Adrenal gland (tissue), 9 donors: ENCODE measurements at regions not wholly inside any gene's neighbourhood (a gene's known extent, or its start where the extent isn't known, plus 50 kb on each side); places are given as distances from the start of the nearest gene placed in this dataset.

Source experiments
- DNase-seq, 7 donors: peaks; one replicate each; pipeline ENCODE4 v3.0.0-alpha.2; 2019 to 2020
- H3K27ac ChIP-seq, 5 donors: fragments of 200-600 bp; sonication (generic) in 4 of 5; 1 replicate in 3 of 5; 2 replicates in 2 of 5; pipeline versions ENCODE4 v1.5.1 to v1.8.0; 2016 to 2020; ENCODE audit warnings: mild to moderate bottlenecking in 1 of 5
- H3K27me3 ChIP-seq: fragments of 200-600 bp; 2 replicates; pipeline ENCODE4 v1.8.0; 2021
- H3K36me3 ChIP-seq, 2 donors: fragments of 200-600 bp; replicated peaks in 1 of 2; 1 replicate in 1 of 2; 2 replicates in 1 of 2; pipeline versions ENCODE4 v1.5.1 to v1.8.0; 2018 to 2022
- H3K4me1 ChIP-seq, 2 donors: fragments of 200-600 bp; replicated peaks in 1 of 2; 1 replicate in 1 of 2; 2 replicates in 1 of 2; pipeline versions ENCODE4 v1.5.1 to v1.8.0; 2018 to 2021
- H3K4me3 ChIP-seq, 4 donors: fragments of 200-600 bp; sonication (generic) in 3 of 4; one replicate each; pipeline ENCODE4 v1.5.1; 2016 to 2018
- H3K9me3 ChIP-seq, 3 donors: fragments of 200-600 bp; sonication (generic) in 1 of 3; replicated peaks in 1 of 3; 1 replicate in 2 of 3; 2 replicates in 1 of 3; pipeline versions ENCODE4 v1.5.1 to v1.8.0; 2016 to 2021
- POLR2A ChIP-seq, 2 donors: fragments of 450-650 bp; IDR thresholded peaks; one replicate each; pipeline ENCODE4 v1.6.1; 2017; ENCODE audit warnings: antibody characterized with exemption in 2 of 2, mild to moderate bottlenecking in 2 of 2, moderate library complexity in 1 of 2
- WGBS, 4 donors: extraction: QIAGEN DNeasy Blood & Tissue Kit in 2 of 4; methylation state at CpG; one replicate each; pipeline versions ENCODE4 v1.1.5 to v1.1.7; 2013 to 2017; 5-methylcytosine and 5-hydroxymethylcytosine counted together
- intact Hi-C, 2 donors: fragments of 100-400 bp; cut with DNase I; formaldehyde crosslinking; loops; one replicate each; pipeline versions ENCODE4 v1.14.1 to v1.15.0; 2022 to 2023
- TF ChIP-seq, protein P1 (sequence below), 6 experiments: fragments of 450-650 bp in 4 of 6; fragments of 200-600 bp in 2 of 6; sonication (generic) in 1 of 6; IDR thresholded peaks; 1 replicate in 5 of 6; 2 replicates in 1 of 6; pipeline versions ENCODE4 v1.5.1 to v1.8.0; 2016 to 2021; ENCODE audit warnings: antibody characterized with exemption in 6 of 6, mild to moderate bottlenecking in 2 of 6, moderate library complexity in 1 of 6
- donor health status: healthy with polysubstance abuse.
- donor health status: Bipolar disorder and iron deficiency.
- donor health status: DM: yes; HTN: yes; CAD: no.
- donor health status: DM: no; HTN: no; CAD: no.
- donor health status: DM: no; HTN: no; CAD: no.

DNA sequence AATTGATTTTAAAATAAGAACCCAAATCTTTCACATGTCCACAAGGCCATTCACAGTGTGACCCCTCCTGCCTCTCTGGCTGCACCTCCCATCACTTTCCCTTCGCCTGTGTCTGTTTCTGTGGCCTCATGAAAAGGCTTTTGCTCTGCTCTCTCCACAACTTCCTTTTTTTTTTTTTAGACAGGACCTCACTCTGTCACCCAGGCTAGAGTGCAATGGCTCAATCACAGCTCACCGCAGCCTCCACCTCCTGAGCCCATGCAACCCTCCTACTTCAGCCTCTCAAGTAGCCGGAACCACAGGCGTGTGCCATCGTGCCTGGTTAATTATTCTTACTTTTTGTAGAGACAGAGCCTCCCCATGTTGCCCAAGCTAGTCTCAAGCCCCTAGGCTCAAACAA lies 197.1 kb downstream of the ABCC12 start:
- DNase-seq, result no peak
- Histone ChIP-seq H3K4me3 (no peak overlapping the region), H3K4me1 (no peaks in the 10 kb centered on the region), H3K27ac (no peak overlapping the region), H3K9me3 (no peaks in the 10 kb centered on the region), H3K36me3 (no peaks in the 10 kb centered on the region), H3K27me3 (no peaks in the 10 kb centered on the region)
- 77 to 97% (median 91%) methylated on average over 5 of the region's 5 CpGs for WGBS, 4 donors
- intact Hi-C loops, result no loop called here
- TF ChIP-seq, protein P1, sequence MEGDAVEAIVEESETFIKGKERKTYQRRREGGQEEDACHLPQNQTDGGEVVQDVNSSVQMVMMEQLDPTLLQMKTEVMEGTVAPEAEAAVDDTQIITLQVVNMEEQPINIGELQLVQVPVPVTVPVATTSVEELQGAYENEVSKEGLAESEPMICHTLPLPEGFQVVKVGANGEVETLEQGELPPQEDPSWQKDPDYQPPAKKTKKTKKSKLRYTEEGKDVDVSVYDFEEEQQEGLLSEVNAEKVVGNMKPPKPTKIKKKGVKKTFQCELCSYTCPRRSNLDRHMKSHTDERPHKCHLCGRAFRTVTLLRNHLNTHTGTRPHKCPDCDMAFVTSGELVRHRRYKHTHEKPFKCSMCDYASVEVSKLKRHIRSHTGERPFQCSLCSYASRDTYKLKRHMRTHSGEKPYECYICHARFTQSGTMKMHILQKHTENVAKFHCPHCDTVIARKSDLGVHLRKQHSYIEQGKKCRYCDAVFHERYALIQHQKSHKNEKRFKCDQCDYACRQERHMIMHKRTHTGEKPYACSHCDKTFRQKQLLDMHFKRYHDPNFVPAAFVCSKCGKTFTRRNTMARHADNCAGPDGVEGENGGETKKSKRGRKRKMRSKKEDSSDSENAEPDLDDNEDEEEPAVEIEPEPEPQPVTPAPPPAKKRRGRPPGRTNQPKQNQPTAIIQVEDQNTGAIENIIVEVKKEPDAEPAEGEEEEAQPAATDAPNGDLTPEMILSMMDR (IDR thresholded peaks at IDR 0.05), result no peak
- no peak for TF ChIP-seq POLR2A (IDR thresholded peaks at IDR 0.05)

DNA sequence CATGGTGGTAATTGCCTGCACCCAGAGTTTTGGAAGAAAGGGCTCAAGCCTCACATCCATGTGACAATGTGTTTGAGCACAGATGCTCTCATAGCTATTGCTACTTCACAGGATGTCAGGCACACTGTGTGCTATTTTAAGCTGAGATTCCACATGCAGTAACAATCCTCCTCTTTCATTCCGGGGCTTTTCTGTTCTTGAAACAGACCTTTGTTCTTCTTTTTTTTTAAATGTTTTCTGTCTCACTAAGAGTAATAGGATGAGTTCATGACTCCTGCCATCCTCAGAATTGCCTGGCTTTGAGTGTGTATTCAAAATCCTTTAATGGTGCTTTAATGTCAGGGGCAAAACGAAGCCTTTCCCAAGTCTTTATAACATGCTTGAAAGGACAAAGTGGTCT lies 198.9 kb downstream of the ABCC12 start:
- 52 to 65% (median 58%) methylated on average over 2 of the region's 2 CpGs for WGBS, 4 donors
- Histone ChIP-seq H3K36me3 (no peaks in the 10 kb centered on the region), H3K27ac (no peak overlapping the region), H3K4me3 (no peak overlapping the region), H3K4me1 (no peaks in the 10 kb centered on the region), H3K9me3 (no peaks in the 10 kb centered on the region), H3K27me3 (no peaks in the 10 kb centered on the region)
- intact Hi-C loops, result no loop called here
- TF ChIP-seq POLR2A (IDR thresholded peaks at IDR 0.05), result no peak
- TF ChIP-seq, protein P1 (IDR thresholded peaks at IDR 0.05), result no peak
- DNase-seq, result no peak

DNA sequence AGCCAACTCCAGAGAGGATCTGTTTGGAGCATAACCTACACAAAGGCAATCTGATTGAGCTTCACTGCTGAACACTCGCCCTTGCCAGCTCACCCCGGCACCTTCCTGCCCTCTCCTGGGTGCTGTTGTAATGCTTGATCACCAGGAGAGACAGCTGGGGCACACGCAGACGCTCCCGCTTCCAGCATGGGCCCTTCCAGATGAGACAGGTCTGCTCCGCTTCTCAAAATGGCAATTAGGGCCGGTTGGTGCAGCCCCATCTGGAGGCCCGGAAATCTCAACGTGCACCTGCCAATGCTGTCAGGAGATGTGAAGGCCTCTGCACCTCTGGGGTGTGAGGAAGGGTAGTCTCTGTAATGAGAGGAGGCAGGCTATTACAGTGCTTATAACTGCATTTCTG lies 206.1 kb downstream of the ABCC12 start:
- H3K4me1 ChIP-seq, result no peaks in the 10 kb centered on the region
- H3K36me3 ChIP-seq, result no peaks in the 10 kb centered on the region
- no peak overlapping the region for H3K4me3 ChIP-seq
- intact Hi-C loops, result no loop called here
- no peak for DNase-seq
- TF ChIP-seq POLR2A (IDR thresholded peaks at IDR 0.05), result no peak
- TF ChIP-seq, protein P1 (IDR thresholded peaks at IDR 0.05), result no peak
- 90 to 97% (median 92%) methylated on average over 6 to 9 of the region's 9 CpGs for WGBS, 4 donors
- no peaks in the 10 kb centered on the region for H3K9me3 ChIP-seq
- H3K27me3 ChIP-seq, result no peaks in the 10 kb centered on the region
- no peak overlapping the region for H3K27ac ChIP-seq

DNA sequence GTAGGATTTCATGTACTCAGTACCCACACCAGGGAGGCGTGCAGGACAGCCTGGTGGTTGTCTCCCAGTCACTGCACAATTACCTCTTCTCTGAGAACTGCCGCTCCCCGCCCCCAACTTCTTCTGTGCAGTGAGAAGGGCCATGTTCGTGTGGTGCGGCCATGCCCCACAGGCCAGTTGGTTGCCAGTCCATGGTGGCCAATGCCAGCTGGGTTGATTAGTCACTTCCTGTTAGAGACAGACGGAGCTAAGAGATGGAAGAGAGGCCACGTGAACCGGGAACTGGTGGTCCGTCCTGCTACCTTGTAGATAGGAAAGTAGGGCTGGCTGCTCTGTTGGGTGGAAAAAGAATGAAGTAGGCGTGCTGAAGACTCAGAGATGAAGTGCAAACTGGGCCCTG lies 206.5 kb downstream of the ABCC12 start:
- WGBS, 4 donors, result 84 to 92% (median 86%) methylated on average over 10 of the region's 10 CpGs
- H3K27me3 ChIP-seq, result no peaks in the 10 kb centered on the region

More for the DNA sequence above, 206.5 kb downstream of the ABCC12 start:
- Histone ChIP-seq H3K9me3 (no peaks in the 10 kb centered on the region), H3K27ac (no peak overlapping the region), H3K4me3 (no peak overlapping the region), H3K36me3 (no peaks in the 10 kb centered on the region), H3K4me1 (no peaks in the 10 kb centered on the region)
- TF ChIP-seq POLR2A (IDR thresholded peaks at IDR 0.05), result no peak
- TF ChIP-seq, protein P1 (IDR thresholded peaks at IDR 0.05), result no peak
- no peak for DNase-seq
- intact Hi-C loops, result no loop called here
